Progenitor cell of endocrine pancreas (in vitro differentiated cells): ENCODE measurements at regions not wholly inside any gene's neighbourhood (a gene's known extent, or its start where the extent isn't known, plus 50 kb on each side); places are given as distances from the start of the nearest gene placed in this dataset.

Experiments
- DNase-seq: peaks from one replicate; pipeline ENCODE4 v3.0.0; 2021; ENCODE audit warnings: low spot score; ENCODE audit not compliant: unreplicated experiment
- H3K27ac Mint-ChIP-seq: 2 replicates; pipeline ENCODE4 v1.8.0; 2021; ENCODE audit warnings: mild to moderate bottlenecking, moderate library complexity, mixed read lengths
- H3K27me3 Mint-ChIP-seq: 2 replicates; pipeline ENCODE4 v1.8.0; 2021; ENCODE audit warnings: mixed read lengths
- H3K36me3 Mint-ChIP-seq: 2 replicates; pipeline ENCODE4 v1.8.0; 2022; ENCODE audit warnings: mixed read lengths; ENCODE audit not compliant: insufficient read depth
- H3K4me1 Mint-ChIP-seq: 2 replicates; pipeline ENCODE4 v1.8.0; 2021; ENCODE audit warnings: low read depth, mixed read lengths
- H3K4me3 Mint-ChIP-seq: 2 replicates; pipeline ENCODE4 v1.8.0; 2021; ENCODE audit warnings: low read depth, mild to moderate bottlenecking, moderate library complexity, mixed read lengths
- H3K9me3 Mint-ChIP-seq: 2 replicates; pipeline ENCODE4 v1.8.0; 2021; ENCODE audit warnings: low read depth, mixed read lengths
- CTCF ChIP-seq: fragments of 200-600 bp; sonication (generic); IDR thresholded peaks from one replicate; pipeline ENCODE4 v1.5.0; 2021; ENCODE audit warnings: antibody characterized with exemption, mild to moderate bottlenecking; ENCODE audit not compliant: unreplicated experiment

- no peak for TF ChIP-seq CTCF
- no peak for DNase-seq
- no peak overlapping the region for H3K4me3 Mint-ChIP-seq
- peaks cover 4% of the 10 kb centered on the region for H3K4me1 Mint-ChIP-seq
- peaks cover 3% of the 10 kb centered on the region for H3K9me3 Mint-ChIP-seq
- H3K36me3 Mint-ChIP-seq, result no peaks in the 10 kb centered on the region
- H3K27me3 Mint-ChIP-seq, result no peaks in the 10 kb centered on the region
- no peak overlapping the region for H3K27ac Mint-ChIP-seq
Observed at GRCh38 chr4:96173756-96174155, 333.9 kb downstream of the PDHA2 start.

GRCh38 chr4:96175871-96176270 lies 336.0 kb downstream of the PDHA2 start:
- Mint-ChIP-seq H3K4me1 (peaks cover 4% of the 10 kb centered on the region), H3K36me3 (no peaks in the 10 kb centered on the region), H3K4me3 (no peak overlapping the region), H3K27ac (no peak overlapping the region), H3K9me3 (peaks cover 3% of the 10 kb centered on the region), H3K27me3 (no peaks in the 10 kb centered on the region)
- DNase-seq, result no peak
- no peak for TF ChIP-seq CTCF

- no peaks in the 10 kb centered on the region for H3K27me3 Mint-ChIP-seq
- no peak overlapping the region for H3K4me3 Mint-ChIP-seq
- H3K4me1 Mint-ChIP-seq, result no peaks in the 10 kb centered on the region
- no peaks in the 10 kb centered on the region for H3K36me3 Mint-ChIP-seq
- no peak for DNase-seq
- H3K9me3 Mint-ChIP-seq, result peaks cover 2% of the 10 kb centered on the region
- no peak for TF ChIP-seq CTCF
- H3K27ac Mint-ChIP-seq, result no peak overlapping the region
Observed at GRCh38 chr4:96183611-96184010, 343.7 kb downstream of the PDHA2 start.

GRCh38 chr4:96186593-96186992 lies 346.7 kb downstream of the PDHA2 start:
- no peak overlapping the region for H3K27ac Mint-ChIP-seq
- DNase-seq, result no peak

GRCh38 chr4:96189761-96190160 lies 349.9 kb downstream of the PDHA2 start:
- Mint-ChIP-seq H3K27ac (no peak overlapping the region), H3K27me3 (no peaks in the 10 kb centered on the region), H3K36me3 (no peaks in the 10 kb centered on the region), H3K4me1 (peaks cover 17% of the 10 kb centered on the region), H3K9me3 (peaks cover 9% of the 10 kb centered on the region), H3K4me3 (no peak overlapping the region)
- no peak for TF ChIP-seq CTCF
- DNase-seq, result no peak

More at GRCh38 chr4:96186593-96186992, 346.7 kb downstream of the PDHA2 start:
- H3K4me3 Mint-ChIP-seq, result no peak overlapping the region
- no peaks in the 10 kb centered on the region for H3K36me3 Mint-ChIP-seq
- H3K4me1 Mint-ChIP-seq, result peaks cover 9% of the 10 kb centered on the region
- peaks cover 9% of the 10 kb centered on the region for H3K9me3 Mint-ChIP-seq
- no peaks in the 10 kb centered on the region for H3K27me3 Mint-ChIP-seq
- no peak for TF ChIP-seq CTCF
